Hepatocyte (in vitro differentiated cells): ENCODE measurements at regions not wholly inside any gene's neighbourhood (a gene's known extent, or its start where the extent isn't known, plus 50 kb on each side); places are given as distances from the start of the nearest gene placed in this dataset.

ENCODE experiments used
- EZH2 ChIP-seq: fragments of 200-600 bp; sonication (generic); IDR thresholded peaks from 2 replicates; pipeline ENCODE4 v1.6.1; 2016; ENCODE audit warnings: antibody characterized with exemption, mild to moderate bottlenecking, borderline replicate concordance
- TF ChIP-seq, protein P1 (sequence below): fragments of 200-600 bp; sonication (generic); IDR thresholded peaks from 2 replicates; pipeline ENCODE4 v1.5.1; 2016; ENCODE audit warnings: antibody characterized with exemption, mild to moderate bottlenecking; ENCODE audit not compliant: poor library complexity

DNA sequence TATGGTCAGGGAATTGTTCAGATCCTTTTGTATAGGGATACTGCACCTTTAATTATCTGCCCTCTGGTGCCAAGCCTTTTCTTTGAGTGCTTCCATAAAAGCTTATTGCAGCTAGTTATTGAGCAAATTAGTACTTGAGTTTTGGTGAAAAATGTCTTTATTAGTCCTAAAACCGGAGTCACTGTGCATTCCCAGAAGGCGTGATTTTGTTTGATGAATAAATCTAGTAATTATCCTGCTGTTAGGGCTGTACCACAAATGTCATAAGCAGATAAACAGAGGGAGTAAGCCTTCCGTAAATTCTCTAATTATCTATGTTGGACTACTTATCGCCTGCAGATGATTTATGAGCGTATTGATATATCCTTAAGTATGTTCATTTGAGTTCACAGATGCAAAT lies 620.7 kb upstream of the ARRDC3 start:
- TF ChIP-seq, protein P1, sequence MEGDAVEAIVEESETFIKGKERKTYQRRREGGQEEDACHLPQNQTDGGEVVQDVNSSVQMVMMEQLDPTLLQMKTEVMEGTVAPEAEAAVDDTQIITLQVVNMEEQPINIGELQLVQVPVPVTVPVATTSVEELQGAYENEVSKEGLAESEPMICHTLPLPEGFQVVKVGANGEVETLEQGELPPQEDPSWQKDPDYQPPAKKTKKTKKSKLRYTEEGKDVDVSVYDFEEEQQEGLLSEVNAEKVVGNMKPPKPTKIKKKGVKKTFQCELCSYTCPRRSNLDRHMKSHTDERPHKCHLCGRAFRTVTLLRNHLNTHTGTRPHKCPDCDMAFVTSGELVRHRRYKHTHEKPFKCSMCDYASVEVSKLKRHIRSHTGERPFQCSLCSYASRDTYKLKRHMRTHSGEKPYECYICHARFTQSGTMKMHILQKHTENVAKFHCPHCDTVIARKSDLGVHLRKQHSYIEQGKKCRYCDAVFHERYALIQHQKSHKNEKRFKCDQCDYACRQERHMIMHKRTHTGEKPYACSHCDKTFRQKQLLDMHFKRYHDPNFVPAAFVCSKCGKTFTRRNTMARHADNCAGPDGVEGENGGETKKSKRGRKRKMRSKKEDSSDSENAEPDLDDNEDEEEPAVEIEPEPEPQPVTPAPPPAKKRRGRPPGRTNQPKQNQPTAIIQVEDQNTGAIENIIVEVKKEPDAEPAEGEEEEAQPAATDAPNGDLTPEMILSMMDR, result no peak
- no peak for TF ChIP-seq EZH2
